IMR-90 (cell line): ENCODE measurements at regions not wholly inside any gene's neighbourhood (a gene's known extent, or its start where the extent isn't known, plus 50 kb on each side); places are given as distances from the start of the nearest gene placed in this dataset.

Source experiments
- ATAC-seq: fragments of 200-7000 bp; cut with Tn5 transposase; 2 replicates; pipeline ENCODE4 v1.9.1; 2020; ENCODE audit warnings: low read depth, mild to moderate bottlenecking, moderate library complexity
- BruUV-seq: library from RNA; stranded (reverse); fragments of 400-500 nt; replicated peaks from 2 replicates; lab custom pipeline; 2021; lab: Mats Ljungman, UMichigan
- CTCF ChIA-PET: fragments of 300-600 bp; formaldehyde crosslinking; extraction: SDS; loops from one replicate; lab custom pipeline; 2021; ENCODE audit warnings: antibody characterized with exemption; lab: Yijun Ruan, JAX
- POLR2A ChIA-PET: fragments of 300-600 bp; sonication (Branson Sonifier 250); formaldehyde crosslinking; loops from one replicate; lab custom pipeline; 2022; ENCODE audit warnings: antibody characterized with exemption; ENCODE audit not compliant: unreplicated experiment; lab: Charles Lee
- DNase-seq: peaks from one replicate; pipeline ENCODE4 v3.0.0; 2013
- H2AFZ ChIP-seq: replicated peaks from 2 replicates; pipeline ENCODE3; 2013; ENCODE audit warnings: low read length, mild to moderate bottlenecking; ENCODE audit not compliant: poor library complexity
- H2AK5ac ChIP-seq: 2 replicates; pipeline ENCODE4 v1.6.1; 2013; ENCODE audit warnings: low read depth, low read length, inconsistent platforms
- H2AK9ac ChIP-seq: replicated peaks from 2 replicates; pipeline ENCODE3; 2013; ENCODE audit warnings: mild to moderate bottlenecking, low read depth, low read length, moderate library complexity; ENCODE audit not compliant: poor library complexity
- H2BK120ac ChIP-seq: 2 replicates; pipeline ENCODE4 v1.6.1; 2013; ENCODE audit warnings: low read depth, low read length, inconsistent platforms
- H2BK15ac ChIP-seq: 3 replicates; pipeline ENCODE4 v1.6.1; 2013; ENCODE audit warnings: low read depth, low read length, inconsistent platforms
- H2BK20ac ChIP-seq: 2 replicates; pipeline ENCODE4 v1.6.1; 2013; ENCODE audit warnings: low read depth, mild to moderate bottlenecking, inconsistent platforms, low read length, moderate library complexity
- H2BK5ac ChIP-seq: 2 replicates; pipeline ENCODE4 v1.6.1; 2013; ENCODE audit warnings: mild to moderate bottlenecking, low read depth, low read length, inconsistent platforms; ENCODE audit not compliant: poor library complexity, severe bottlenecking
- H3K14ac ChIP-seq: replicated peaks from 2 replicates; pipeline ENCODE4 v1.6.1; 2013; ENCODE audit warnings: low read depth, low read length, inconsistent platforms
- H3K18ac ChIP-seq: 2 replicates; pipeline ENCODE4 v1.6.1; 2013; ENCODE audit warnings: low read depth, low read length, control low read depth
- H3K23ac ChIP-seq: 2 replicates; pipeline ENCODE4 v1.6.1; 2013; ENCODE audit warnings: low read depth, low read length, inconsistent platforms
- H3K27ac ChIP-seq: 2 replicates; pipeline ENCODE4 v1.5.1; 2013; ENCODE audit warnings: mild to moderate bottlenecking, control low read depth, low read length; ENCODE audit not compliant: insufficient read depth
- H3K27me3 ChIP-seq: 2 replicates; pipeline ENCODE4 v1.6.1; 2013; ENCODE audit warnings: low read length; ENCODE audit not compliant: control insufficient read depth, insufficient read depth
- H3K36me3 ChIP-seq: 2 replicates; pipeline ENCODE4 v1.6.1; 2013; ENCODE audit warnings: low read length, mixed read lengths; ENCODE audit not compliant: control insufficient read depth, insufficient read depth
- H3K4ac ChIP-seq: 2 replicates; pipeline ENCODE4 v1.6.1; 2013; ENCODE audit warnings: low read depth, low read length, inconsistent platforms
- H3K4me1 ChIP-seq: 2 replicates; pipeline ENCODE4 v1.6.1; 2013; ENCODE audit warnings: low read length, mixed read lengths; ENCODE audit not compliant: control insufficient read depth, insufficient read depth
- H3K4me2 ChIP-seq: 2 replicates; pipeline ENCODE4 v1.6.1; 2013; ENCODE audit warnings: low read depth, mild to moderate bottlenecking, control low read depth, low read length, moderate library complexity
- H3K4me3 ChIP-seq: 2 replicates; pipeline ENCODE4 v1.5.1; 2013; ENCODE audit warnings: low read depth, mild to moderate bottlenecking, control low read depth, low read length, moderate library complexity; ENCODE audit not compliant: insufficient read depth
- H3K56ac ChIP-seq: 2 replicates; pipeline ENCODE4 v1.6.1; 2013; ENCODE audit warnings: low read length, inconsistent platforms; ENCODE audit not compliant: insufficient read depth; ENCODE audit errors: extremely low read depth
- H3K79me1 ChIP-seq, 2 experiments: 2 replicates each; pipeline ENCODE4 v1.6.1; 2013; ENCODE audit warnings: low read length in 2 of 2, inconsistent platforms in 1 of 2, low read depth in 1 of 2
- H3K9ac ChIP-seq: 2 replicates; pipeline ENCODE4 v1.6.1; 2013; ENCODE audit warnings: low read depth, low read length, control low read depth
- H3K9me1 ChIP-seq: 2 replicates; pipeline ENCODE4 v1.6.1; 2013; ENCODE audit warnings: low read length, inconsistent platforms; ENCODE audit not compliant: insufficient read depth
- H3K9me3 ChIP-seq: 2 replicates; pipeline ENCODE4 v1.6.1; 2013; ENCODE audit warnings: low read length; ENCODE audit not compliant: control insufficient read depth, insufficient read depth
- H4K20me1 ChIP-seq: 2 replicates; pipeline ENCODE4 v1.6.1; 2013; ENCODE audit warnings: low read length, inconsistent platforms; ENCODE audit not compliant: insufficient read depth
- H4K5ac ChIP-seq: 2 replicates; pipeline ENCODE4 v1.6.1; 2013; ENCODE audit warnings: mild to moderate bottlenecking, low read depth, low read length, control low read depth
- H4K8ac ChIP-seq, 2 experiments: 2 replicates each; pipeline ENCODE4 v1.6.1; 2013; ENCODE audit warnings: low read depth in 2 of 2, low read length in 2 of 2, control low read depth in 1 of 2, inconsistent platforms in 1 of 2
- H4K91ac ChIP-seq: 2 replicates; pipeline ENCODE4 v1.6.1; 2013; ENCODE audit warnings: low read depth, low read length, inconsistent platforms; ENCODE audit not compliant: insufficient read depth
- MAFK ChIP-seq: IDR thresholded peaks from 2 replicates; pipeline ENCODE4 v1.6.1; 2012; ENCODE audit warnings: low read depth, low read length, improper control_type of control experiment
- USF2 ChIP-seq: fragments of 150-350 bp; IDR thresholded peaks from 2 replicates; pipeline ENCODE4 v1.6.1; 2017; ENCODE audit warnings: mild to moderate bottlenecking, antibody characterized with exemption, low read length, low read depth
- whole genome bisulfite sequencing, 2 experiments: methylation state at CpG; one replicate each; pipeline versions ENCODE4 v1.1.5 to v1.1.7; 2013; ENCODE audit warnings: missing lambda C conversion rate in 2 of 2; ENCODE audit not compliant: insufficient read length in 1 of 2; ENCODE audit errors: extremely low coverage in 2 of 2; 5-methylcytosine and 5-hydroxymethylcytosine counted together
- dilution Hi-C: fragments of 300-500 bp; cut with HindIII; formaldehyde crosslinking; loops from one replicate; pipeline ENCODE4 v1.14.3; 2018; ENCODE audit warnings: low sequenced_read_pairs; ENCODE audit not compliant: unreplicated experiment
- in situ Hi-C: fragments of 300-500 bp; cut with MboI; formaldehyde crosslinking; loops from 3 replicates; pipeline ENCODE4 v1.14.3; 2019; ENCODE audit warnings: low sequenced_read_pairs, inconsistent platforms, mixed read lengths
- intact Hi-C: fragments of 100-400 bp; cut with micrococcal nuclease; formaldehyde crosslinking; loops from 2 replicates; pipeline ENCODE4 v1.10.0; 2022

- Histone ChIP-seq H3K79me1 (no peaks in the 10 kb centered on the region), H2AK9ac (no peak overlapping the region), H3K4ac (no peak overlapping the region), H3K9ac (no peak overlapping the region), H4K8ac (no peak overlapping the region), H2AFZ (no peak overlapping the region), H3K9me3 (no peaks in the 10 kb centered on the region), H4K20me1 (no peaks in the 10 kb centered on the region), H3K23ac (no peak overlapping the region), H3K14ac (no peak overlapping the region), H3K56ac (no peak overlapping the region), H2BK15ac (no peak overlapping the region), H3K27me3 (no peaks in the 10 kb centered on the region), H3K27ac (no peak overlapping the region), H2BK120ac (no peak overlapping the region), H3K4me1 (no peaks in the 10 kb centered on the region), H3K4me3 (no peak overlapping the region), H4K91ac (no peak overlapping the region), H3K18ac (no peak overlapping the region), H3K4me2 (no peak overlapping the region), H2BK5ac (no peak overlapping the region), H4K5ac (no peak overlapping the region), H3K36me3 (no peaks in the 10 kb centered on the region), H2BK20ac (no peak overlapping the region), H2AK5ac (no peak overlapping the region), H3K9me1 (no peaks in the 10 kb centered on the region)
- TF ChIP-seq MAFK (no peak), USF2 (no peak)
- dilution Hi-C loops, result no loop called here
- intact Hi-C loops, result no loop called here
- DNase-seq (no peak), ATAC-seq (no peak)
- in situ Hi-C loops, result no loop called here
- WGBS, 2 experiments, result 40% methylated on average over 2 of the region's 7 CpGs; no CpG with 5 or more reads in 1 of the 2 experiments
- CTCF ChIA-PET, result no interaction called here
- POLR2A ChIA-PET, result no interaction called here
- no TSS peak for BruUV-seq
Measured at GRCh38 chr19:28876609-28877123, 336.3 kb downstream of the UQCRFS1 start.
